ENCODE measurements at regions not wholly inside any gene's neighbourhood (a gene's known extent, or its start where the extent isn't known, plus 50 kb on each side); places are given as distances from the start of the nearest gene placed in this dataset.

DNA sequence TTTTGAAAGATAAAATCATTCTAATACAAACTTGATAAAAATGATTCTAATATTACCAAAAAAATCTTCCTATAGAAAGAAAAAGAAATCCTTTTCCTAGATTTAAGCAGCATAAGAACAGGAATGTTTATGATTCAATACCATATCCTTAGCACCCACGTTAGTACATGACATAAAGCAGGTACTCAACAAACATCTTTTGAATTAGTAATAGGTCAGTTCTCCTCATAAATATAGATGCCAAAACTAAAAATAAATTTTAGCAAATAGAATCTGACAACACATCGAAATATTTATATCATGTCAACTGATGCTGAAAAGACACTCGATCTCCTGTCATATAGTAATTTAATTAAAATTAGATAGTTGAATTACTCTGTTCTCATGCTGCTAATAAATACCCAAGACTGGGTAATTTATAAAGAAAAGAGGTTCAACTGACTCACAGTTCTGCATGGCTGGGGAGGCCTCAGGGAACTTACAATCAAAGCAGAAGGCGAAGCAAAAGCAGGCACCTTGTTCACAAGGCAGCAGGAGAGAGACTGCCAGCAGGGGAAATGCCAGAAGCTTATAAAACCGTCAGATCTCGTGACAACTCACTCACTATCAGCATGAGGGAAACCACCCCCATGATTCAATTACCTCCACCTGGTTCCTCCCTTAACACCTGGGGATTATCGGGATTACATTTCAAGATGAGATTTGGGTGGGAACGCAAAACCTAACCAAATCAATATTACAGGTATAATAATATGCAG, 191.8 kb downstream of the HTR7 start:
- no peak for DNase-seq (ENCODE audit: low read depth, low spot score)
- in situ Hi-C loops (cut with HindIII; ENCODE audit: low pct_unique_long_range_greater_than_20kb, low sequenced_read_pairs), result no loop called here

DNA sequence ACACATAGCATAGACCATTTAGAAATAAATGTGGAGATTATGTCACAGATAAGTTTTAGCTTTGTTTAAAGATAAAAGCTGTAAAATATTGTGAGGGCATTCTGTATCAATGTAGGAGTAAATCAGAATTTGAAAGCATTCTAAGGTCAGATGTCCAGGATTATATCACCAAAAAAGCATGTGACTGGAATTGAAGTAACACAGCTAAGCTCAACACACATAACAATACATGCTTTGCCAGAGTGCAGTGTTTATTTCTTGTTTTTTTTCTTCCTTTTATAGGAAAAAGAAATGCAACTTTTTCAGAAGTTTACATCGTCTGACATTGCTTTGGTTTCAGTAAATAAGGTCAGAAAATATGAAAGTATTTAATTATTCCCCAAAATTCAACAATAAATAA, 183.4 kb downstream of the HTR7 start:
- in situ Hi-C loops (cut with HindIII; ENCODE audit: low pct_unique_long_range_greater_than_20kb, low sequenced_read_pairs), result no loop called here
- DNase-seq (ENCODE audit: low read depth, low spot score), result no peak

DNA sequence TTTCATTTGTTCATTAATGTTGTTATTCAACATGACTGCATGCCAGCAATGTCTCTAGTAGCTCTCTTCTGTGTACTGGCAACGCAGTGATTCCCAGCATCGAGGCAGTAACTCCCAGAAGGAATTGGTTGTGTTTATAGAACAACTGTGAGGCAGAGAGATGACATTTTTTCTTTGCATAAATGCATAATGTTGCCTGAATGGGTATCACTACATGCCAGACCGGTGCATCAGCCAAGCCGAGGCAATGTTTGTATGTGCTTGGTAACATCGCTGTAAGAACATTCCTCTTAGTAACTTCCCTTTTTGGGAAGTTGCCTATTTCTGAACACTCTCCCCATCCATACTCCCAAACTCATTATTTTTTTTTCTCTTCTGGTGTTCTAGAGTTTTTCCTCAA, 182.9 kb downstream of the HTR7 start:
- in situ Hi-C loops (cut with HindIII; ENCODE audit: low pct_unique_long_range_greater_than_20kb, low sequenced_read_pairs), result no loop called here
- DNase-seq (ENCODE audit: low read depth, low spot score), result no peak

DNA sequence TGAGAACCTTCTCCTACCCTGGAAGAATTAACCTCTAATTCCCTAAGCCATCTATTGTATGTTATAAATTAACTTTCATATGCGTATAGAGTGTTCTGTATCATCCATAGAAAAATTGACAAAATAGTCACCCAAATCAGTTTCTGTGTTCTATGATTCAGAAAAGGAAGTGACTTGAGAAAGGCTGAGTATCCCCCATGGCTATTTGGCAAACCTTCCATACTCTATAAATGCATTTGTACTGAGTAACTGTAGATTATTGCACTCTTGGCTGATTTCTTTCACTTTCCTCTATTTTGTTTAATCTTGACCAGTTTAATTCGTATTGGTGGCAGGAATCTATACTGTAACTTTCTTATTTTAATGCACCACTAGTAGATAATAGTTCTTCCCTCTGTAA, 182.2 kb downstream of the HTR7 start:
- DNase-seq (ENCODE audit: low read depth, low spot score), result no peak
- in situ Hi-C loops (cut with HindIII; ENCODE audit: low pct_unique_long_range_greater_than_20kb, low sequenced_read_pairs), result no loop called here
